Testis (tissue), 2 donors: ENCODE measurements at regions not wholly inside any gene's neighbourhood (a gene's known extent, or its start where the extent isn't known, plus 50 kb on each side); places are given as distances from the start of the nearest gene placed in this dataset.

Source experiments
- DNase-seq: peaks from one replicate; pipeline ENCODE4 v3.0.0-alpha.2; 2019
- H3K27ac ChIP-seq, 2 donors: fragments of 200-600 bp; sonication (generic); one replicate each; pipeline ENCODE4 v1.5.1; 2019
- H3K27me3 ChIP-seq: fragments of 200-600 bp; sonication (generic); one replicate; pipeline ENCODE4 v1.5.1; 2019
- H3K36me3 ChIP-seq: fragments of 200-600 bp; sonication (generic); one replicate; pipeline ENCODE4 v1.5.1; 2017; ENCODE audit warnings: low read depth; ENCODE audit errors: missing control alignments
- H3K4me1 ChIP-seq: fragments of 200-600 bp; sonication (generic); one replicate; pipeline ENCODE4 v1.5.1; 2019
- H3K4me3 ChIP-seq, 2 donors: fragments of 200-600 bp; sonication (generic); one replicate each; pipeline ENCODE4 v1.5.1; 2017 to 2019
- H3K9me3 ChIP-seq: fragments of 200-600 bp; sonication (generic); one replicate; pipeline ENCODE4 v1.5.1; 2017
- POLR2A ChIP-seq: fragments of 450-650 bp; IDR thresholded peaks from one replicate; pipeline ENCODE4 v1.6.1; 2017; ENCODE audit warnings: antibody characterized with exemption, mild to moderate bottlenecking, moderate library complexity
- WGBS, 2 donors: methylation state at CpG; one replicate each; pipeline ENCODE4 v1.1.5; 2018; 5-methylcytosine and 5-hydroxymethylcytosine counted together
- intact Hi-C: fragments of 100-400 bp; cut with DNase I; formaldehyde crosslinking; loops from one replicate; pipeline ENCODE4 v1.15.1; 2023; ENCODE audit warnings: low total_unique reads
- TF ChIP-seq, protein P1 (sequence below), 3 experiments: fragments of 450-650 bp in 2 of 3; fragments of 200-600 bp in 1 of 3; sonication (generic) in 1 of 3; IDR thresholded peaks; one replicate each; pipeline ENCODE4 v1.5.1; 2016 to 2019; ENCODE audit warnings: antibody characterized with exemption in 3 of 3, mild to moderate bottlenecking in 2 of 3, moderate library complexity in 1 of 3

- H3K9me3 ChIP-seq, result no peaks in the 10 kb centered on the region
- H3K27me3 ChIP-seq, result no peaks in the 10 kb centered on the region
- H3K27ac ChIP-seq, result no peak overlapping the region
- H3K36me3 ChIP-seq, result no peaks in the 10 kb centered on the region
- 56 to 63% methylated on average over 2 of the region's 2 CpGs for WGBS, 2 donors
- no peak overlapping the region for H3K4me3 ChIP-seq
- no peak for DNase-seq
- intact Hi-C loops, result no loop called here
- no peak for TF ChIP-seq POLR2A
- TF ChIP-seq, protein P1, sequence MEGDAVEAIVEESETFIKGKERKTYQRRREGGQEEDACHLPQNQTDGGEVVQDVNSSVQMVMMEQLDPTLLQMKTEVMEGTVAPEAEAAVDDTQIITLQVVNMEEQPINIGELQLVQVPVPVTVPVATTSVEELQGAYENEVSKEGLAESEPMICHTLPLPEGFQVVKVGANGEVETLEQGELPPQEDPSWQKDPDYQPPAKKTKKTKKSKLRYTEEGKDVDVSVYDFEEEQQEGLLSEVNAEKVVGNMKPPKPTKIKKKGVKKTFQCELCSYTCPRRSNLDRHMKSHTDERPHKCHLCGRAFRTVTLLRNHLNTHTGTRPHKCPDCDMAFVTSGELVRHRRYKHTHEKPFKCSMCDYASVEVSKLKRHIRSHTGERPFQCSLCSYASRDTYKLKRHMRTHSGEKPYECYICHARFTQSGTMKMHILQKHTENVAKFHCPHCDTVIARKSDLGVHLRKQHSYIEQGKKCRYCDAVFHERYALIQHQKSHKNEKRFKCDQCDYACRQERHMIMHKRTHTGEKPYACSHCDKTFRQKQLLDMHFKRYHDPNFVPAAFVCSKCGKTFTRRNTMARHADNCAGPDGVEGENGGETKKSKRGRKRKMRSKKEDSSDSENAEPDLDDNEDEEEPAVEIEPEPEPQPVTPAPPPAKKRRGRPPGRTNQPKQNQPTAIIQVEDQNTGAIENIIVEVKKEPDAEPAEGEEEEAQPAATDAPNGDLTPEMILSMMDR (IDR thresholded peaks at IDR 0.05), result no peak
- H3K4me1 ChIP-seq, result no peaks in the 10 kb centered on the region
These were observed 485.6 kb downstream of the SOX11 start for GRCh38 chr2:6177811-6178210.

- no peak for TF ChIP-seq POLR2A
- TF ChIP-seq, protein P1 (IDR thresholded peaks at IDR 0.05), result no peak
- no peaks in the 10 kb centered on the region for H3K9me3 ChIP-seq
- H3K27ac ChIP-seq, result no peak overlapping the region
- H3K36me3 ChIP-seq, result no peaks in the 10 kb centered on the region
- H3K4me3 ChIP-seq, result no peak overlapping the region
- no peak for DNase-seq
- intact Hi-C loops, result no loop called here
- H3K4me1 ChIP-seq, result no peaks in the 10 kb centered on the region
- 60 to 70% methylated on average over 4 of the region's 4 CpGs for WGBS, 2 donors
- no peaks in the 10 kb centered on the region for H3K27me3 ChIP-seq
These were observed 489.3 kb downstream of the SOX11 start for GRCh38 chr2:6181525-6181924.

GRCh38 chr2:6181926-6182325 is 489.7 kb downstream of the SOX11 start:
- no peak for DNase-seq
- no peaks in the 10 kb centered on the region for H3K4me1 ChIP-seq
- TF ChIP-seq POLR2A, result no peak
- H3K4me3 ChIP-seq, result no peak overlapping the region
- WGBS, 2 donors, result 43 to 48% methylated on average over 4 of the region's 4 CpGs
- intact Hi-C loops, result no loop called here
- no peaks in the 10 kb centered on the region for H3K27me3 ChIP-seq
- H3K36me3 ChIP-seq, result no peaks in the 10 kb centered on the region
- H3K27ac ChIP-seq, result no peak overlapping the region
- H3K9me3 ChIP-seq, result no peaks in the 10 kb centered on the region

DNA sequence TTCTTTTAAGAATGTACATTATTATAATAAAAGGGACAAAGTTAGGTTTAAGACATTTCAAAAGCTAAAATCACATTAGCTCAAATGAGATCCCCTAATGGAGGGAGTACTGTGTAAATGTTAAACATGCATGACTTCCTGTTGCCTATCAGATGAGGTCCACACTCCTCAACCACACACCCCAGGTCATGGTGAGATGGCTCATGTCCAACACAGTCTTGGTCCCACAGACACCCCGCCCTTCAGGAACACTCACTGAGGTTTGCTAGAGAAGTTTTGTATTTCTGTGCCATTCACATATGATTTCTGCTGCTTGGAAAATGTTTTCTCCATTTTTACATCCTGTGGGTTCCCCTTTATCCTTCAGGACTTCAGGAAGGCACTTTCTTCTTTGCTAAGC is 491.0 kb downstream of the SOX11 start:
- Histone ChIP-seq H3K27ac (no peak overlapping the region), H3K27me3 (no peaks in the 10 kb centered on the region), H3K9me3 (no peaks in the 10 kb centered on the region), H3K4me3 (no peak overlapping the region), H3K36me3 (no peaks in the 10 kb centered on the region), H3K4me1 (no peaks in the 10 kb centered on the region)
- no peak for DNase-seq
- TF ChIP-seq, protein P1 (IDR thresholded peaks at IDR 0.05), result no peak
- TF ChIP-seq POLR2A, result no peak
- intact Hi-C loops, result no loop called here
- WGBS, 2 donors, result 88 to 100% methylated on average over 1 of the region's 1 CpG

DNA sequence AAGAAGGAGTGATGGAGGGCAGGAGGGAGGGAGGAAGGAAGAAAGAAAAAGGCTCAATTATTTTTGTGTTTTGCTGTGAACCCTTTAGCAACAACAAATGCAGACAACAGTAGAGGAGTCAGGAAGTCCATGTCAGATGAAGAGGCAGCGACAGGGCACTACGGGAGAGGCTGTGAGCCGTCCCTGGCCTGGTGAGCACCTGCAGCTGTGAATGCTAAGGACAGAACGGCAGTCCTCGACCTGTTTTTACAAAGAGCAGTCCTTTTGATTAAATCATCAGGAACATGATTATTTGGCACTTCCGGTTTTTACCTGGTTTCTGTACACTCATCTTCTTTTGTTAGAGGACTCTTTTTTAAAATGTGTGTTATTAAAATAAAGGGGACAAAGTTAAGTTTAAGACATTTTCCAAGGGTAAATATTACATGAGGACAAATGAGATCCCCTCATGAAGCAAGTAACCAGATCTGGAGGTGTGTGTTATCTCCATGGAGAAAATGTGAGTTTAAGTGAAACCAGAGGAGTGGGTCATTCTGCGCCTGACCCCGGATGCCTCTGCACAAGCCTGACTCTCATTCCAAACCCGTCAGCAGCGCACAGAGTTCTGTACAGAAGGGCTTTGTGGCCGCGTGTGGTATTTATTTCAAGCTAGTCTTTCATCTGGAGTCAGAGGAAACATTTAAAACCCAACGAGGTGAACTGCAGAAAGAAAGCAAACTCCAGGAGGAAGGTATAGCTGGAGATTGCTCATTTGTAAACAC is 492.5 kb downstream of the SOX11 start:
- no peak for TF ChIP-seq POLR2A
- TF ChIP-seq, protein P1 (IDR thresholded peaks at IDR 0.05), result no peak
- Histone ChIP-seq H3K27ac (no peak overlapping the region), H3K27me3 (no peaks in the 10 kb centered on the region), H3K9me3 (no peaks in the 10 kb centered on the region), H3K4me1 (no peaks in the 10 kb centered on the region), H3K36me3 (no peaks in the 10 kb centered on the region), H3K4me3 (no peak overlapping the region)
- intact Hi-C loops, result no loop called here
- 38 to 49% methylated on average over 13 of the region's 13 CpGs for WGBS, 2 donors
- no peak for DNase-seq
